ENCODE measurements at regions not wholly inside any gene's neighbourhood (a gene's known extent, or its start where the extent isn't known, plus 50 kb on each side); places are given as distances from the start of the nearest gene placed in this dataset.

DNA sequence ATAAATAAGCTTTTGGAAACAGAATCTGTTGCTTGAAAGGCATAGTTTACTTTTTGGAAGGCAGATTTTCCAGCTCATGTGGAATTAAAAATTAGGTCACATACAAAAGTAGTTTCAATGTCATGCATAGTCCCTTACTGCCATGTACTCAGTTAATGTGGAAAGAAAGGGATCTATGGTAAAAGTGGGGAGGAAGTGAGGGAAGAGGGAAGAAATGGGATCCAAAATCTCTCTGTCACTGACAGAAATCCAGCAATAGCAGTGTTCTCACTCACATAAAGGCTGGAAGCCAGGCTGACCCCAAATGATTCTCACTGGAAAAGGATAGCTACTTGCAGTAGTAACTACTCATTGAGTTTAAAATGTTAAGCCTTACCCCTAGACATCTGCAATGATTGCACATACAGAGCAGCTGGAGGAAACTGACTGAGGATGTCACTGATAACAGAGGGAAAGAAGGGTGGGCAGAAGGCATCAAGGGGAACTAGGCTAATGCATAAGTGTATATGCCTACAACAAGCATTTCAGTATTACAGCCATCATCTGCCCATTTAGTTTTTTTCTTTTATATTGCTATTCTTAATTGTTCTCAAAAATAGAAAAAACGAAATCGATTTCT is 445.6 kb downstream of the FAT4 start:
- TF ChIP-seq, protein P1, sequence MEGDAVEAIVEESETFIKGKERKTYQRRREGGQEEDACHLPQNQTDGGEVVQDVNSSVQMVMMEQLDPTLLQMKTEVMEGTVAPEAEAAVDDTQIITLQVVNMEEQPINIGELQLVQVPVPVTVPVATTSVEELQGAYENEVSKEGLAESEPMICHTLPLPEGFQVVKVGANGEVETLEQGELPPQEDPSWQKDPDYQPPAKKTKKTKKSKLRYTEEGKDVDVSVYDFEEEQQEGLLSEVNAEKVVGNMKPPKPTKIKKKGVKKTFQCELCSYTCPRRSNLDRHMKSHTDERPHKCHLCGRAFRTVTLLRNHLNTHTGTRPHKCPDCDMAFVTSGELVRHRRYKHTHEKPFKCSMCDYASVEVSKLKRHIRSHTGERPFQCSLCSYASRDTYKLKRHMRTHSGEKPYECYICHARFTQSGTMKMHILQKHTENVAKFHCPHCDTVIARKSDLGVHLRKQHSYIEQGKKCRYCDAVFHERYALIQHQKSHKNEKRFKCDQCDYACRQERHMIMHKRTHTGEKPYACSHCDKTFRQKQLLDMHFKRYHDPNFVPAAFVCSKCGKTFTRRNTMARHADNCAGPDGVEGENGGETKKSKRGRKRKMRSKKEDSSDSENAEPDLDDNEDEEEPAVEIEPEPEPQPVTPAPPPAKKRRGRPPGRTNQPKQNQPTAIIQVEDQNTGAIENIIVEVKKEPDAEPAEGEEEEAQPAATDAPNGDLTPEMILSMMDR (IDR thresholded peaks at IDR 0.05; ENCODE audit: extremely low read depth in 1 of 2, insufficient read depth in 1 of 2, low read depth in 1 of 2, low read length in 2 of 2) = no peak
- TF ChIP-seq POLR2A (IDR thresholded peaks at IDR 0.05; ENCODE audit: low read depth, low read length) (no peak), POLR2AphosphoS5 (IDR thresholded peaks at IDR 0.05; ENCODE audit: insufficient read depth, low read depth, low read length) (no peak), EZH2 (IDR thresholded peaks at IDR 0.05; ENCODE audit: borderline replicate concordance, low read depth, low read length, severe bottlenecking) (no peak), JUN (IDR thresholded peaks at IDR 0.05; ENCODE audit: borderline replicate concordance, insufficient read depth, insufficient read length, low read depth) (no peak), GATA2 (IDR thresholded peaks at IDR 0.05; ENCODE audit: insufficient read depth, insufficient read length, low read depth, low read length) (no peak), FOS (IDR thresholded peaks at IDR 0.05; ENCODE audit: borderline replicate concordance, insufficient read depth, low read length) (no peak)
- TF ChIP-seq, protein P2, sequence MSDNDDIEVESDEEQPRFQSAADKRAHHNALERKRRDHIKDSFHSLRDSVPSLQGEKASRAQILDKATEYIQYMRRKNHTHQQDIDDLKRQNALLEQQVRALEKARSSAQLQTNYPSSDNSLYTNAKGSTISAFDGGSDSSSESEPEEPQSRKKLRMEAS (IDR thresholded peaks at IDR 0.05; ENCODE audit: insufficient read depth, insufficient read length) = no peak
